Stimulated activated CD4-positive, alpha-beta T cell treated with anti-CD3 and anti-CD28 coated beads, Interleukin-12 subunit alpha, Interleukin-12 subunit beta, amount 100 ng/mL, for 48 hours (primary cell): ENCODE measurements at regions not wholly inside any gene's neighbourhood (a gene's known extent, or its start where the extent isn't known, plus 50 kb on each side); places are given as distances from the start of the nearest gene placed in this dataset.
"Not testable (repeated sequence)": the region's sequence is repeated elsewhere in the genome, so short reads cannot be mapped to it uniquely, and the experiment has no call there.

ENCODE experiments used
- DNase-seq, 3 donors: peaks; one replicate each; pipeline ENCODE4 v3.0.0-alpha.2; 2020; ENCODE audit warnings: low read depth in 2 of 3, low spot score in 1 of 3

DNA sequence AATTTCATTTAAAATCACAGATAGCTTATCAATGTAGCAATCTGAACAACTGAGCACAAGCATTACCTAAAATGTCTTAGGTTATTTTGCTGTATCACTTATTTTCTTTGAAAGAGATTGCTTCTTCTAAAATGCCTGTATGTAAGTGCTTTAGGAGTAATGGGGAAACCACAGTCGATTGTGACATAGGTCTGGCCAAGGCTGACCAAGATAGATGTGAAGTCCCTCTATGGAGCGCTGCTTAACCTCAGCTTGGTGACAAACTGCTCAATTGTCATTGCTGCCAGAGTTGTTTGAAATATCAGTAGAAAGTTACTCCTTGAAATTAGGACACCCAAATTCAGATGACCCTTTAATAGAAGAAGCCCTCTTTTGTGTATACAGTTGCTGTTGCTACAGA, 401.9 kb upstream of the NDST4 start:
- no peak for DNase-seq

DNA sequence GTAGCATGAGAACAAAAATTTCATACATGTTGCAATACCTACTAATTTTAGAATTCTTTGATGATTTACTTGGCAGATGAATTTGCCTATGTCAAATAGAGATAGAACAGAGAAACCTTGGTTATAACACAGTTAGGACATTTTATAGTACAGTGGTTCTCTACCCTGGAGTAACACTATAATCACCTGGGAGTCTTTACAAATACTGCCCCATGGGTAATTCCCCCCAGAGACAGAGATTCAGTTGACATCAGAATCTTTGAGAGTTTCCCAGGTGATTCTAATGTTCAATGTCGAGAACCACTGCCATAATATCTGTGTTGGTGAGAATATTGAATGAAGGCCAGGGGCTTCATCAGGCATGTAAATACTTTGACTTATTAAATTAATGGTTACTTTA, 401.3 kb upstream of the NDST4 start:
- DNase-seq = no peak

DNA sequence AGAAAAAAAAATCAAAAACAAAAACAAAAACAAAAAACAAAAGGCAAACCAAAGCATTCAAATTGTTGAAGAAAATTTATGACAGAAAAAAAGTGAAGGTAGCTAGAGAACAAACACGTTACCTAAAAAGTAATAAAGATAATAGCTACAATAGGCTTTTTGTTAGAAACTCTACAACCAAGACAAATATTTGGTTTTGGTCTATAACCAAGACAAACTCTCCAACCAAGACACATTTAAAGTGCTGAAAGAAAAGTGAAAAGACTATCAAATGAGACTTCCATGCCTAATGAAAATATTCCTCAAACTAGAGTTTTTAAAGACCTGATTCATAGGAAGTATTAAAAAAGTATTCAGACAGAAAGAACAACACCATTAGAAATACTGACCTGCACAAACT, 391.9 kb upstream of the NDST4 start:
- DNase-seq = no peak

DNA sequence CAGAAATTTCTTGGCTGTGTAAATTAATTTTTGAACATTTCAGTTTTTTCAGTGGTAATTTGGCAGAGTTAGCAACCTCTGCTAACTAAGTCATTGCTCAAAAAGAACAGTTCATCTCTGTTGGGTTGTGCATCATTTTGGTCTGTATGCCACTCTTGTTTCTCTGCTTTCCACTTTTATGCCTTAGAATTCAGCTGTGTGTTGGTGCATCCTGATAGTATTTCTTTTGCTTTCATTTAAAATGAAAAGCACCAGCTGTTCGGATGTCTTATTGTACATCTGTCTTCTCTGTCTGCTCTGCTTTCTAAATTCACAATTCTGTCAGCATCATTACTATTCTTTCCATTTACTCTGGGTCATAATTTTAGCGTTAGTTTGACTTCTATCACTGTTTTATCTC, 388.2 kb upstream of the NDST4 start:
- DNase-seq = no peak

DNA sequence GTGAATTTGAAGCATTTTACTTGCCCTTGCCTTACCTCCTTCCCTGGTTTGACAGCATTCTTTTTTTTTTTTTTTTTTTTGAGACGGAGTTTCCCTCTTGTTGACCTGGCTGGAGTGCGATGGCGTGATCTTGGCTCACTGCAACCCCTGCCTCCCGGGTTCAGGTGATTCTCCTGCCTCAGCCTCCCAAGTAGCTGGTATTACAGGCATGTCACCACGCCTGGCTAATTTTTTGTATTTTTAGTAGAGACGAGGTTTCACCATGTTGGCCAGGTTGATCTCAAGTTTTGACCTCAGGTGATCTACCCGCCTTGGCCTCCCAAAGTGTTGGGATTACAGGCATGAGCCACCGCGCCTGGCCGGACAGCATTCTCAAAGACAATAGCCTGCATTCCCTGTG, 380.4 kb upstream of the NDST4 start:
- not testable (repeated sequence) for DNase-seq

DNA sequence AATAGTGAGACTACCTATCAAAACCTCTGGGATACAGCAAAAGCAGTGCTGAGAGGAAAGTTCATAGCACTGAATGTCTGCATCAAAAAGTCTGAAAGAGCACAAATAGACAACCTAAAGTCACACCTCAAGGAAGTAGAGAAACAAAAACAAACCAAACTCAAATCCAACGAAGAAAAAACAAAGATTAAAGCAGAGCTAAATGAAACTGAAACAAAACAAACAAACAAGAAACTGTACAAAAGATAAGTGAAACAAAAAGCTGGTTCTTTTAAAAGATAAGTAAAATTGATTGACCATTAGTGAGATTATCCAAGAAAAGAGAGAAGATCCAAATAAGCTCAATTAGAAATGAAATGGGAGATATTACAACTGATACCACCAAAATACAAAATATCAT, 378.3 kb upstream of the NDST4 start:
- no peak for DNase-seq

DNA sequence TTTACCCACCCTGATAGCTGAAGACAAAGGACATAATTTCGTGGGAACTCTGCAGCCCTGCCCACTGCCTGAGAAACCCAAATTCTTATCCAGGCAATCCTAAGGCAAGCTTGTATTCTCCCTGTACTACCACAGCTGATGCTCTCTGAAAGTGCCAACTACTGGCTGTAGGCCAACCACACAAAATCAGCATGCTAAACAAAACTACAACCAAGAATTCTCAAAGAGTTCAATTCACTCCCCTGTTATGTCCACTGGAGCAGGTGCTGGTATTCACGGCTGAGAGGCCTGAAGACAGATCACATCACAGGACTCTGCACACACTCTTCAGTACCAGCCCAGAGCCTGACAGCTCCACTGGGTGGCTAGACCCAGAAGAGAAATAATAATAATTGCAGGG, 375.9 kb upstream of the NDST4 start:
- no peak for DNase-seq

DNA sequence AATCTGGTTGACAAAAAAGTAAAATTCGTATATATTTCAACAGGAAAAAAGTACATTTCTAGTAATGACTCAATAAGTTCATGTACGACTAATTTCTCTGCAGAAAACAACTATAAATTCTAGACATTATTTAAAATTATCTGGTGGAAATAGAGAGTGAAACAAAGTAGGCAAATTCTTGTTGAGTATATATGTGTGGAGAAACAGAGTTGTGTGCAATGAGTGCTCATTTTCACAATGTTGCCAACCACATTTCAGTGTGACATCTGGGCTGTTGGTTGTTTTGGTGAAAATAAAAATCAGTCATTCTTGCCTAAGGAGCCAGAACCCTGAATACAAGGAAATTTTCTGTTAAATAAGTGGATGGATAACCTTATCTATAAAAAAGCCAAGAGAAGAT, 372.0 kb upstream of the NDST4 start:
- no peak for DNase-seq

DNA sequence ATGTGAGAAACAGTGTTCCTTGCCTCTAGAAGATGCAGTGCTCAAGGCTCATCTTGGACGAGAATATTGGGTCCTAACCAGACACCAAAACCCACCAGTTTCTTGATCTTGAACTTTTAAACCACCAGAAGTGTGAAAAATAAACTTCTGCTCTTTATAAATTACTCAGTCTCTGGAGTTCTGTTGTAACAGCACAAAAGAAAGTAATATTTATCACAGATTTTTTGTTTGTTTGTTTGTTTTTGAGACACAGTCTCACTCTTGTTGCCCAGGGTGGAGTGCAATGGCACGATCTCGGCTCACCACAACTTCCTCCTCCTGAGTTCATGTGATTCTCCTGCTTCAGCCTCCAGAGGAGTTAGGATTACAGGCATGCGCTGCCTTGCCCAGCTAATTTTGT, 371.1 kb upstream of the NDST4 start:
- DNase-seq = no peak

DNA sequence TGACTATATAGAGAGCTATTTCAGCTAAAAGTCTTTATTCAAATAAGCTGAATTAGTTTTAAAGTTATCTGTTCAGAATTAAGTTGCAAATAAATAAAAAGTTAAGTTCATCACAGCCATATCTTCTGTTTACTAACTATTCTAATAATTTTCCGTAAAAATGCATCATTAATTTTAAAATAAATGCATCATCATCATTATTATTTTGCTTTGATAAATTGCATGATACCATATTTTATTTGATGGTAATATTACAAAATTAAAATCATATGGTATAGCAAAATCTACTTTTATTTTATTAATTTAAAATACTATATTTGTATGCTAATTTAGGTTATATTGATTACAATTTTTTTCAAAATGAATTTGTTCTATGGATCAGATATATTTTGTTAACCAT, 357.3 kb upstream of the NDST4 start:
- no peak for DNase-seq

DNA sequence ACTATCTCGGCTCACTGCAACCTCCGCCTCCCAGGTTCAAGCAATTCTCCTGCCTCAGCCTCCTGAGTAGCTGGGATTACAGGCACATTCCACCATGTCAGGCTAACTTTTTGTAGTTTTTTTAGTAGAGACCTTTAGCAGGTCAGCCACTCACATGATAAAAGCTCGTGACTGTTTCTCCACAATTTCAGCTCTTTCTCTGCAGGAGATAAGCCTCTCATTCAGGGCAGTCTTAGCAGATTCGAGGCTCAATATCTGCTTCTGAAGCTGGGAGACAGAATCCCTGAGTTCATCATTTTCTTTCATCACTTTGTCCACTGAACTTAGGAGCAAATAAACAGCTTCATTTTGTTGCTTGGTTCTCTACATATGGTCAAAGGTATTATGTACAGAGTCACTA, 345.9 kb upstream of the NDST4 start:
- not testable (repeated sequence) for DNase-seq

DNA sequence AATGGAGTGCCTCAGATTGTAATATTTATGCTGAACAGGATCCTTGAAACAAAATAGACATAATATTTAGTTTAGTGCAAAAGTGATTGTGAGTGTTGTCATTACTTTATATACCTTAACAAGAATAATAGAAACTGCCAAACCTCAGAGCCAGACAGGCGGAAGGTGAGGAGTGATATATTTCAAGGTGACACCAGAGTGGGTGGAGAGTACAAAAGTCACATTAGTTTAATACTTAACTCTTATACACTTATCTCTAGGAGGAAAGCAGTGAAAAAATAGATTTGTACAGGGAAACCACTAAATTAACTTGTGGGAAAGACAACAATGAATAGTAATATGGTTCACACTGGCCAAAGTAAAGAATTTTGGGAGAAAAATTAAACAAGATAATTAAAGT, 342.8 kb upstream of the NDST4 start:
- no peak for DNase-seq

DNA sequence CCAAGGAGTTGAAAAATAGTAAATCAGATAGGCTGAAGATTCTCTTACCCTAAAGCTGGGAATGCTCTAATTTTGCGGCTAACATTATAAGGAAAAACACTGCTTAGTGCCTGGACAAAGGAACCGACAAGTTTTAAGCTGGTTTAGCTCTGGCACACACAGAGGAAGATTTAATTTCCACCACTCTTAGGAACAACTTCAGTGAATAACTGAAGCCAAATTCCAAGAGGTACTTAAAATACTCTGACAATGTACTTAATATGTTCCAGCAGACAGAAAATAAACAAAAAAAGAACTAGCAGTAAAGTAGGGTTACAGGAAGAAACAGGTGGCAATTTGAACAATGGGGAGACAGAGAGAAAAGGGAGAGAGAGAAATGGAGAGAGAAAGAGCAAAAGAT, 340.8 kb upstream of the NDST4 start:
- DNase-seq = no peak

DNA sequence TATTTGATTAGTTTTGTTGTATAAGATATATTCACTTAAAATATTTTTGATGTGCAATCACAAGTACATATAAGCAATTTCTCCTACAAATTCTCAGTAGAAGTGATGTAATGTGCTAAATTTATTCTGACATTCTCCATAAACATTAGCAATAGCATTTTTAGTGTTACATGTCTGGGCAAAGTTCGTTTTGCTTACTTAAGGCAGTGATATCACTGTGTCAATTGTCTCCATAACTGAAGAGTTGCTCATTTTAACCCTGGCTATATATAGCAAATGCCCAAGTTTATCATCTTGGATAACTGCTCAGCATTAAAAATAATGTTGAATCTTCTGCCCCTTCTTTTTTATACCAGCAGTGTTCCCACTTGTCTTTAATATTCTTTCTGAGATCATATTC, 340.0 kb upstream of the NDST4 start:
- no peak for DNase-seq

DNA sequence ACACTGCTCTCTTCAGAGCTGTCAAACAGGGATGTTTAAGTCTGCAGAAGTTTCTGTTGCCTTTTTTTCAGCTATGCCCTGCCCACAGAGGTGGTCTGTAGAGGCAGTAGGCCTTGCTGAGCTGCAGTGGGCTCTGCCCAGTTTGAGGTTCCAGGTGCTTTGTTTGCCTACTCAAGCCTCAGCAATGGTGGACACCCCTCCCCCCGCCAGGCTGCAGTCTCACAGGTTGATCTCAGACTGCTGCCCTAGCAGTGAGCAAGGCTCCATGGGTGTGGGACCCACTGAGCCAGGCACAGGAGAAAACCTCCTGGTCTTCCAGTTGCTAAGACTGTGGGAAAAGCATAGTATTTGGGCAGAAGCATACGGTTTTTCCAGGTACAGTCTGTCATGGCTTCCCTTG, 338.8 kb upstream of the NDST4 start:
- DNase-seq = not testable (repeated sequence)

DNA sequence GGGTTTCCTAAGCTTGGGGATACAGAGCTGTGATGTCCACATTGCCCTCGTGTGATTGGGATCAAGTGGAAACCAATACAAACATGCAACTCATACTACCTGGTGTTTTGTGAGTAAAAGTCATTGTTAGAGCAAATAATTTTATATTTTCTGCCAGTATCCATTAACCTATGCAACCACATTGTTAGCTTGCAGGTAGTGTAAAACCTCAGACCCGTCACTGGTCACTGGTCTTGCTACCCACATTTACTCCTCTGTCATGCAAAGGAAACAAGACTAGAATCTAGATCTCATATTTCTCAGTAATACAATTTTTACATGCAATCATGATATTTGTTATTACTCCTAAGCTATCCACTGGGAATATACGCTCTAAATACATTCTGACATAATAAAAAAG, 324.3 kb upstream of the NDST4 start:
- no peak for DNase-seq

DNA sequence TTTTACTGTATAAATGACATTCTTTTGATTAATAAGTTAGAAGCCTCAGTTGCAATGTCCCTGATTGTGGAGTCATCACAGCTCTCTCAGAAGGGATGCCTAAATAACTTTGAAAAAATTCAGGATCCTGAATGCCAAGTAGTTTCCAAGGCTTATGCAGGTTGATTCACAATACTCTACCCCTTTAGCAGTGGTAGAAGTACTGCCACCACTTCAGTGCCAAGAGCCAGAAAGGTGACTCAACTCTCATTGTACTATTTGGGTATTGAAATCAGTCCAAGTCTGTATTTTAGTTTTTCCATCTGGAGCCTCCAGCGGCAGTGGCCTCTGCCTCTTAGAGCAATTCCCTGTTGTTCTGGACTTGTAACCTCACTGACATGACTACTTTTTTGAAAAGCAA, 320.1 kb upstream of the NDST4 start:
- no peak for DNase-seq

DNA sequence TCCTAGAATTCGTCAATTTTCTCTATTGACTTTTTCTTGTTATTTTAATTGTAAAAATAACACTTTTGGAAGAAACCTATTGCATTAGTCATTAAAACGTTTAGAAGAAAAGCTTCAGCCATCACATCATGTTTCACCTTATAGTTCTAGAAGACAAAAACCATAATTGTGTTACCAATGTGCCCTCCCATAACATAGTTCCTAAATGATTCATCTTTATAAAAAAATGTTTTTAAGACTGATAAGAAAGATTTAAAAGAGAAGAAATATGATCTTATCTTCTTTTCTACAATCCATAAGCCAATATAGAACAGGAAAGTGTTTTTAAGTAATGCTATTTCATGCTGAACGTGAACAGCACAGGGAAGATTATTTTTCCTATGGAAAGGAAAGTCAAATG, 316.6 kb upstream of the NDST4 start:
- DNase-seq = no peak

DNA sequence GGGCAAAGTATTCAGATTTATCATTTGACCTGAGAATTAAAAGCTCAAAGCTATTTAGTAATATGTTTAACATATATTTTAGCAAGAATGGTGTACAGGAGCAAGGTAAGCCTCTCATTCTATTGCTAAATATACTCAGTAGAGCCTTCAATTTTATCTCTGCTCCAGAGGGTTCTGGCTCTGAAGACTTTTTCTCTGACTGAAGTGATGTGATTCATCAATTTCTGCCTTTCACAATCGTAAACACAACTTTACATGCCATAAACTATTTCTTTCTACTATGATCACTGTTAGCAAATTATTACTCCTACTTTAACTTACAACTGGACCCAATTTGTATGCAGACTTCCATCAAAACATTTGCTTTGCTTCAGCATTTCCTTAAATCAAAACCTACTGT, 315.0 kb upstream of the NDST4 start:
- DNase-seq = no peak

DNA sequence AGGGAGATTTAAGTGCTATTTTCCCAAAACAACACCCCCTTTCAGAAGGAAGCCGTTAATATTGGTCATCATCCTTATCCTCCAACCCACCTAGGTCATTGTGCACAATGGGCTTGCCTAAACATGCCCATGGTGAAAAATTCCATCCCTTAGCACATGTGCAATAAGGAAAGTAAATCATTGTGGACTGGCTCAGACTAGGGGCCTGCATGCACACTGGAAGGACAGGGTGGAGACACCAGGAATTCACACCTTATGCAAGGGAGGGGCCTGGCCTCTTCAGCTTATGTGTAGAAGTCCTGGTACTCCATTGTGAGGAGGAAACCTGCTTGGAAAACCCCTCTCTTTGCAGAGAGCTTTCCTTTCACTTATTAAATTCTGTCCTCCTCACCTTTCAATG, 311.4 kb upstream of the NDST4 start:
- no peak for DNase-seq

DNA sequence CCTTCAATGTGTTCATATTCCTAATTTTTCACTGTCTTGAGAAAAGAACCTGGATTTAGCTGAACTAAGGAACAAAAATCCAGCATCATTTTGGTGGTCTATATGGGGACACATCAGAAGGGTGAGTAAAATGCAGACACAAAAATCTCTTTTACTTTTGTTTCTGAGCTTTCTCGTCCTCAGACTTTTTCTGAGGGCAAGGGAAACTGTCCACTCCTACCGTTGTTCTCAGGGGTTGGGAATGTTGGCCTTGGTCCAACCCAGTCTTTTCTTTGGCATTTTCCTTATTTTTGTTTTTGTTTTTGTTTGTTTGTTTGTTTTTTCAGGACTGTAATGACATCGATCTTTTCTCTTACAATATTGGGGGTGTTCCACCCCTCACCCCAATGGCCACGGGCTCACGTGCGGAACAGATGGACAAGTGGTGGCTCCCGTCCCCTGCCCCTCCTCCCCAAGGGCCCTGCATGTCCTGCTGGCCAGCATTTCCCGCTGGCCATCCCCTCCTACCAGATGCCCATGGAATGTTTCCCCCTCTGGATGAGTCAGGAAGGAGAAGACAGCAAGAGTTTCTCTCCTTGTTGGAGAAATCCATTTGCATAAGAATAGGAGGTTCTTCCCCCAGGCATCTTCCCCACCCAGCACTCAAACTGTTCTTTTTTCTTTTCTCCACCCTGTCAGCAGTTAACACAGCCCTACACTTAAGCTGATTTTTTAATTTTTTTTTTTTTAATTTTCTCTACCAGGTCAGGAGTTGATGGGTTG, 305.4 kb upstream of the NDST4 start:
- DNase-seq = no peak

DNA sequence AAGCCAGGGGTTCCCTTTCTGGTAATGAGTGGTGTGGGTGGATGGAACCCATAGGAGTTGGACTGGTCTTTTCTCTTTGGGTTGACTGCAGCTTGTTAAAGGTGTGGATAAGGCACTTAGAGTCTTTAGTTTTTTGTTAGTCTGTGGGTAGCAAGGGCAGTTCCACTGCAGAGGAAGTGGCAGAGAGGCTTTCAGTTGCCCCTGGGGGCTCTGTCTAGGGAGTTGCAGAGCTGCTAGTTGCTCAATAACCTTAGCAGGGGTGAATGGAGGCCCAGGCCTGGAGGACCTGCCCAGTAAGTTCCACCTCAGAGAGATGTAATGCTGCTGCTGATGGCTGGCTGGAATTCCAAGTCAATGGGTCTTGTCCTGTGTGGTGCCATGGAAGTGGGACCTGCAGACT, 282.6 kb upstream of the NDST4 start:
- no peak for DNase-seq

DNA sequence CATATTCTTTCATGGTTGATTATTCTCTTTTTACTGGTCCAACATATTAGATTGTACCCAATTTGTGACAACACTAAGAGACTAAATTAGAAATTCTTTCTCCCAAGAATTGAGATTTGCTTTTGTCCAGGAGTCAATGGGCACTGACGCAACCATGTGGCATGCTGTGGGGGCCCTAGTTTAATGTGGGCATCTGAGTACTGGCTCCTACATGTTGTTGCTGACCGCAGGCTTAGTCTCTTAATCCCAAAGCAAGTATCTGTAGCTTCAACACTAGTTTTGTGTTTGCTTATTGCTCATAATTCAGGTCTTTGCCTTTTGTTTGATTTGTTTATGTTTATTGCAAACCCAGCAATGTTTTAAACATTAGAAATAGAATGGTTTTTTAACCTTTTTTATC, 263.4 kb upstream of the NDST4 start:
- no peak for DNase-seq

DNA sequence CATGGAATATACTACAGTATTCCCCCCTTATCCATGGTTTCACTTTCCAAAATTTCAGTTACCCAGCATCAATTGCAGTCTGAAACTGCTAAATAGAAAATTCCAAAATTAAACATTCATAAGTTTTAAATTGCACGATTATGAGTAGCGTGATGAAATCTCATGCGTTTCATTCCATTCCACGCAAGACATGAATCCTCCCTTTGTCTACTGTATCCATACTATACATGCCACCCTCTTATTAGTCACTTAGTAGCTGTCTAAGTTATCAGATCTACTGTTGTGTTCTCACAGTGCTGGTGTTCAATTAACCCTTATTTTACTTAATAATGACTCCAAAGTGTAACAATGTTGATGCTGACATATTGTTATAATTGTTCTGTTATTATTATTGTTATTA, 261.2 kb upstream of the NDST4 start:
- no peak for DNase-seq
